ENCODE measurements at regions not wholly inside any gene's neighbourhood (a gene's known extent, or its start where the extent isn't known, plus 50 kb on each side); places are given as distances from the start of the nearest gene placed in this dataset.
A peak's percentile ranks its signal among the peaks of the same experiment; 100 is the strongest.

DNA sequence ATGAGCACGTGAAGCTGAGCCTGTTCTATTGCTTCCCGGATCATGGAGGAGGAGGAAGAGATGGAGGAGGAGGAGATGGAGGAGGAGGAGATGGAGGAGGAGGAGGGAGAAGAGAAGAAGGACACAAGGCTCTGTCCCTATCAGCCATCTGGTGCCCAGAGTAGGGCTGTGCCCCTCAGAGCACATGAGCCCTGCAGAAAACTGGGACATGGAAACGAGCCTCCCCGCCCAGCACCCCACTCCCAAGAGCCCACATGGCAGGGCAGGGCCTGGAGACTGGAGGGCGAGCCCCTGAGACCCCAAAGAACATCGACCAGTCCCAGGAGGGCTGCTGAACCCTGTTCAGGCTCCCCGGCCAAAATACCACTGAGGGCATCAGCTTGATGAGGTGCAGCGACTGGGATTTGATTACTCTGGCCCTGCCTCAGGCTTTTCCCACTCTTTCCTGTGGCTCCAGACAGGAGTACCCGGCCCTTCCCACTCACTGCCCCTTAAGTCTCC lies 285.6 kb downstream of the UACA start:
- H3K4me2 ChIP-seq (ENCODE audit: extremely low read depth, insufficient read depth, low read length) = no peak overlapping the region
- no peaks in the 10 kb centered on the region for H3K36me3 ChIP-seq (ENCODE audit: control insufficient read depth, insufficient read depth, low read length)
- H3K79me2 ChIP-seq (ENCODE audit: control insufficient read depth, insufficient read depth, low read length) = no peaks in the 10 kb centered on the region
- no peak overlapping the region for H2AFZ ChIP-seq (ENCODE audit: low read length)
- H3K27me3 ChIP-seq (ENCODE audit: control insufficient read depth, insufficient read depth, low read length) = peaks cover 6% of the 10 kb centered on the region
- no peak overlapping the region for H3K9ac ChIP-seq (ENCODE audit: insufficient read depth, low read length)
- no peak overlapping the region for H3K27ac ChIP-seq (ENCODE audit: insufficient read depth, low read length)
- DNase-seq (ENCODE audit: low read depth in 2 of 2) = no peak
- H3K9me3 ChIP-seq (ENCODE audit: control insufficient read depth, insufficient read depth, low read depth, low read length) = no peaks in the 10 kb centered on the region
- H3K4me3 ChIP-seq (replicated peaks in 1 of 4; ENCODE audit: control extremely low read depth in 1 of 4, insufficient read depth in 1 of 4, low read depth in 3 of 4, low read length in 4 of 4) = no peak overlapping the region
- no peaks in the 10 kb centered on the region for H4K20me1 ChIP-seq (ENCODE audit: control insufficient read depth, extremely low read depth, insufficient read depth, low read length)
- no peak for TF ChIP-seq EZH2 (IDR thresholded peaks at IDR 0.05; ENCODE audit: low read length, missing control alignments)
- no peak for TF ChIP-seq CTCF (conservative IDR thresholded peaks at IDR 0.05 in 1 of 2, IDR thresholded peaks at IDR 0.05 in 1 of 2; ENCODE audit: low read depth in 1 of 2, low read length in 2 of 2)
- peaks cover 10% of the 10 kb centered on the region for H3K4me1 ChIP-seq (ENCODE audit: control insufficient read depth, extremely low read depth, insufficient read depth, low read length)

DNA sequence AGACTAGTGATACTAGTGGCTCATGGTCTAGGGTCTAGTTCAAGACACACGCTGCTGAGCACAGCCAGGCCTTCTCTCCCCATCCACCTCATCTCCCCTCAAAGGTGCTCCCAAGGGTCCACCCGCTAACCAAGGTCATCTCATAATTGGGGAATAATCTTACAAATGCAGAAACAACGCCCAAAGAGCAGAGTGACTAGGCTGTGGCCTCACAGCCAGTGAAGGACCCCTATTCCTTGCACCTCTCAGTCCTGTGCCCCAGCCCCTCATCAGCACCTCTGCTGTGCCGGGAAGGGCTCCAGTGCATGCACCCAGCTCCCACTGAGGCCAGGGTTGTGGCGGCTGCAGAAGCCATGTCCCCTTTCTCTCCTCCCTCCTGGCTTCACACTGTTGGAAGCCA lies 286.9 kb downstream of the UACA start:
- Histone ChIP-seq H3K36me3 (ENCODE audit: control insufficient read depth, insufficient read depth, low read length) (no peaks in the 10 kb centered on the region), H3K27ac (ENCODE audit: insufficient read depth, low read length) (no peak overlapping the region), H3K4me3 (replicated peaks in 1 of 4; ENCODE audit: control extremely low read depth in 1 of 4, insufficient read depth in 1 of 4, low read depth in 3 of 4, low read length in 4 of 4) (no peak overlapping the region), H3K4me1 (ENCODE audit: control insufficient read depth, extremely low read depth, insufficient read depth, low read length) (peaks cover 10% of the 10 kb centered on the region), H4K20me1 (ENCODE audit: control insufficient read depth, extremely low read depth, insufficient read depth, low read length) (no peaks in the 10 kb centered on the region), H3K9me3 (ENCODE audit: control insufficient read depth, insufficient read depth, low read depth, low read length) (no peaks in the 10 kb centered on the region), H3K79me2 (ENCODE audit: control insufficient read depth, insufficient read depth, low read length) (no peaks in the 10 kb centered on the region), H3K27me3 (ENCODE audit: control insufficient read depth, insufficient read depth, low read length) (no peaks in the 10 kb centered on the region), H3K9ac (ENCODE audit: insufficient read depth, low read length) (no peak overlapping the region), H3K4me2 (ENCODE audit: extremely low read depth, insufficient read depth, low read length) (no peak overlapping the region), H2AFZ (ENCODE audit: low read length) (no peak overlapping the region)
- TF ChIP-seq CTCF (conservative IDR thresholded peaks at IDR 0.05 in 1 of 2, IDR thresholded peaks at IDR 0.05 in 1 of 2; ENCODE audit: low read depth in 1 of 2, low read length in 2 of 2) = no peak
- no peak for TF ChIP-seq EZH2 (IDR thresholded peaks at IDR 0.05; ENCODE audit: low read length, missing control alignments)
- no peak for DNase-seq (ENCODE audit: low read depth in 2 of 2)

DNA sequence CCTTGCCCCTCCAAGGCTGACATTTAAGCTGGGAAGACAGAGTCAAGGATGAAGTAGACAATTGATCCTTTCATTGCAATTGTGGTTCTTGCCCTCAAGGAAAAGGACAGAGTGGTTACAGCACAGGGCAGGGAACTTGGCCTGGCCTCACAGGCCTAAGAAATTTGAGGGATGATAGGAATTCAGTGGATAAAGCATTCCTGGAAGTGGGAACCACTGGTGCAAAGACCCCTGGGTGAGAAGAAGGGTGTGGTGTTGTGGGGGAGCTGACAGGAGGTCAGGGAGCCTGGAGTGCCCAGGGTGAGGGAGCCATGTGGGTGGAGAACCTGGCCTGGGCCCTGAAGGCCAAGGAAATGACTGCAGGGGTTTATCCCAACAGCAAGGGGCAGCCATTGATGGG lies 287.4 kb downstream of the UACA start:
- H3K4me3 ChIP-seq (replicated peaks in 1 of 4; ENCODE audit: control extremely low read depth in 1 of 4, insufficient read depth in 1 of 4, low read depth in 3 of 4, low read length in 4 of 4) = no peak overlapping the region
- H3K36me3 ChIP-seq (ENCODE audit: control insufficient read depth, insufficient read depth, low read length) = no peaks in the 10 kb centered on the region
- no peak overlapping the region for H2AFZ ChIP-seq (ENCODE audit: low read length)
- peak in 1 of 2 donors; percentile 36 for DNase-seq (ENCODE audit: low read depth in 2 of 2)
- H3K9me3 ChIP-seq (ENCODE audit: control insufficient read depth, insufficient read depth, low read depth, low read length) = no peaks in the 10 kb centered on the region
- H3K4me1 ChIP-seq (ENCODE audit: control insufficient read depth, extremely low read depth, insufficient read depth, low read length) = peaks cover 10% of the 10 kb centered on the region
- H3K27ac ChIP-seq (ENCODE audit: insufficient read depth, low read length) = peak overlapping the region; percentile 86
- H3K4me2 ChIP-seq (ENCODE audit: extremely low read depth, insufficient read depth, low read length) = no peak overlapping the region
- no peaks in the 10 kb centered on the region for H3K79me2 ChIP-seq (ENCODE audit: control insufficient read depth, insufficient read depth, low read length)
- H3K9ac ChIP-seq (ENCODE audit: insufficient read depth, low read length) = no peak overlapping the region
- no peaks in the 10 kb centered on the region for H4K20me1 ChIP-seq (ENCODE audit: control insufficient read depth, extremely low read depth, insufficient read depth, low read length)
- TF ChIP-seq CTCF (conservative IDR thresholded peaks at IDR 0.05 in 1 of 2, IDR thresholded peaks at IDR 0.05 in 1 of 2; ENCODE audit: low read depth in 1 of 2, low read length in 2 of 2) (no peak), EZH2 (IDR thresholded peaks at IDR 0.05; ENCODE audit: low read length, missing control alignments) (no peak)
- no peaks in the 10 kb centered on the region for H3K27me3 ChIP-seq (ENCODE audit: control insufficient read depth, insufficient read depth, low read length)
